EH (cell line): ENCODE measurements at regions not wholly inside any gene's neighbourhood (a gene's known extent, or its start where the extent isn't known, plus 50 kb on each side); places are given as distances from the start of the nearest gene placed in this dataset.

Source experiments
- DNase-seq: peaks from one replicate; pipeline ENCODE4 v3.0.0-alpha.2; 2015; ENCODE audit warnings: low read depth

GRCh38 chr16:62652441-62653120 lies 616.3 kb upstream of the CDH8 start:
- no peak for DNase-seq

DNA sequence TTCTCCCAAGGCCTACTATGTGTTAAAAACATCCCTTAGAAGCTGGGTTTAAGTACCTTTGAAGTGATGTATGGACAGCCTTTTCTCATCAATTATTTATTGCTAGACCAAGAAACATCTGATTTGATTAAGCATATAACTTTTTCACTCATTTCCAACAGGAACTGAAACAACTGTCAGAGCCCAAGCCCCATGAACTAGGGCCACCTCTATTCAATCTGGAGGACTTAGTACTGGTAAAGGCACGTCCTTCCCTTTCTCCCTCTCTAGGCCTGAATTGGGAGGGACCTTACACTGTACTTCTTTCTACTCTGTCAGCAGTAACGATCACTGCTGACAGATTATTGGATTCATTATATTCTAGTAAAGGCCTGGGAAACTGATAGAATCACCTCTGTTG lies 612.0 kb upstream of the CDH8 start:
- no peak for DNase-seq

DNA sequence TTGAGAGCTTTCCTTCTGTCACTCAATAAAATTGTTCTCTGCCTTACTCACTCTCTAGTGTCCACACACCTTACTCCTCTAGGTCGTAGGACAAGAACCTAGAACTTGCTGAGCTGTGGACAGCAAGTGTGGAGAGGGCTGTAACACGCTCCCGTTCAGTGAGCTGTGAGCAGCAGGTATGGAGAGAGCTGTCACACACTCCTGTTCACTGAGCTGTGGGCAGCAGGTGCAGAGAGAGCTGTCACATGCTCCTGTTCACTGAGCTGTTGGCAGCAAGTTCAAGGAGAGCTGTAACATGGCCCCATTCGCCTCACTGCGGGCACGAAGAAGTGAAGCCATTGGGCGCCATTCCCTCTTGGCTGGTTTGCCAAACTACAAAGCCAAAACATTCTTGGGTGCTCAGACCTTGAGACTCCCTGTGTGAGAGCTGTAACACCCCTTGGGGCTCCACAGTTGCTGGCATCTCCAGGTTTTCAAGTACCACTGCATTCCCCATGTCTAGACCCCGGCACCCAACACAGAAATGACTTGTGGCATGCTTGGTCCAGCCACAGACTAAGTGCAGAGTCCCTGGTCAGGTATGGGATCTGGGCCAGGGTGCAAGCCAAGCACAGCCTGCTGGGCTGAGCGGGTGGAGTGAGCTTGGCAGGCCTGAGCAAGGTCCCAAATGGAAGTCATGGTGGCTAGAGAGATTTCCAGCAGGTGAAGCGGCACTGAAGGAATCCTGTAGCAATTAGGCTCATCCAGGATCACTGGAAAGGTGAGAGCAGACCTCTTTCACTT lies 608.0 kb upstream of the CDH8 start:
- no peak for DNase-seq

GRCh38 chr16:62642677-62643076 lies 606.4 kb upstream of the CDH8 start:
- no peak for DNase-seq

DNA sequence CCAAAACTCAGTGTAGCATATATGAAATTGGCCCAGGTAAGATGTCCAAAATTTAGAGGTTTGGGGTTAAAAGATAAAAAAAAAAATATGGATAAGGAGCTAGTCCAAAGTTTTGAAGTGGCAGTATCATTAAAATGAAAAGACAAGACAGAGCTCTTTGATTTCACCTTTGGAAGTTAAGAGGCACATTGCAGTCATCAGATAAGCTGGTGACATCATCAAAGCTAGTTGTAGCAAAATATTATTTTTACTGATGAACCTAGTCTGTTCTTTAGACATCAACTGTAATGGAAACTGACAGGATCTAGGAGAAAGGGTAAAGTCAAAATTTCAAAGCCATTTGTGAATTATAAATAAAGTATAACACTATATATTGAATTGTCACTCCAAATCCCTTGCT lies 603.7 kb upstream of the CDH8 start:
- no peak for DNase-seq

GRCh38 chr16:62638964-62639870 lies 603.0 kb upstream of the CDH8 start:
- DNase-seq, result no peak

GRCh38 chr16:62638324-62638911 lies 602.2 kb upstream of the CDH8 start:
- DNase-seq, result no peak

- no peak for DNase-seq
Observed at GRCh38 chr16:62625326-62625725, 589.1 kb upstream of the CDH8 start.

DNA sequence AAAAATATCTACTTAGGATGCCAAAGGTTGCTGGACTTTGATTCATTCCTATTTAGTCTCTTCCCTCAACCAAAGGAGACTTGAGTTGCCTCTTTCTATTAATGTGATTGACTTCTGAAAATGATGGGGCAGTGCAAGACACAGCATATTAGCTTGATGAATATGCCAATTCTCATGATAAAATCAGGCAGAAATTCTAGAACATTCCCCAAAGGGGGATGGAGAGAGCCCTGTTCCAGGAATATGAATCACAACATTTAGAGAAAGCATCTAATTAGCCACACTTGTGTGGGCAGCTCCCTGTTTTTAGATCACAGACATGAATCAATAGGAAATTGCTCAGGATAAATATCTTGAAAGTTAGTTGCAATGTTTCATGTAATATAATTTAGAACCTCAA lies 584.0 kb upstream of the CDH8 start:
- no peak for DNase-seq

DNA sequence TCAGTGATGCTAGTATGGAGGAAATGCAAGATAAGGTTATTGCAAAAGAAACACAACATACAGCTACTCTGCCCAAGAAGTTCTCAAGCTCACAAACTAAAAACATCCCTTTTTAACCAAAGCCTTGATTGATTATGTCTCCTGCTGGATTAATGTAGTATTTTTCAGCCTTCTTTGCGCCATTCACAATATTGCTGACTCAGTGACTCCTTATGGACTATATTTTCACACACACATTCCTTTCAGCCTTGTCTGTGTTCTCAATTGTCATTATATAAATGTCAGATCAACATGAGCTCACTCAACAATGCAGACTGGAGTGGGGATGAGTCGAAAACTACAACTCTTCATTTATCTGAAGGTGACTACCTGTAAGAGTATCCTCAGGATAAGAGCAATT lies 579.3 kb upstream of the CDH8 start:
- DNase-seq, result no peak

DNA sequence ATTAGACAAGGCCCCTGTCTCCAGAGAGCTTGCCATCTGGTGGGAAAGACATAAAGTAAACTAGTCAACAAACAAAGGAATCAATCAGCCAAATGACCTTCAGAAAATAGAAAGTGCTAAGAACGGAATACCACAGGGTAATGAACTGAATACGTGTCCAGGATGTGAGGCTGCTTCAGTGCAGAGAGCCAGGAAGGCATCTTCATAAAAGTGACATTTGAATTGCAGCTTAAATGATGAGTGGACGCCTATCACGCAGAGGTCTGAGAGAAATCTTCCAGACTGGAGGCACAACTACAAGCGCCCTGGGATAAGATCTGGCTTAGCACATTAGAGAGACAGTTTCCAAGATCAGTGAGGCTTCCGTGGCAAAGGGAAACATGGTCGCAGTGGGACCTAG lies 574.1 kb upstream of the CDH8 start:
- no peak for DNase-seq

DNA sequence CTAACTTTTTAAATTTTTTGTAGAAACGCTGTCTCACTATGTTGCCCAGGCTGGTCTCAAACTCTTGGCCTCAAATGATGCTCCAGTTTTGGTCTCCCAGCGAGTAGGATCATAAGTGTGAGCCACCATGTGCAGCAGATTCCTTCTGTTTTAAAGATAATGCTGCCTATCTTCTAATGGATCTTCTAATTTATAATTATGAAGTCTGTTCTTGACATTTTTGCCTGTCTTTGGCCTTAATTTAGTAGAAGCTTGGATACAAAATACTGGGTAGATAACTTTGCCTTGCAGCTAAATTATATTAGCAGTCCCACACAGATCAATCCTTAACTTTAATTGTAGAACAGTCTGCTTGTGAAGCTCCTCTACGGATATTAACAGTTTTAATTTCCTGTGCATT lies 566.6 kb upstream of the CDH8 start:
- no peak for DNase-seq

GRCh38 chr16:62597875-62598274 lies 561.6 kb upstream of the CDH8 start:
- no peak for DNase-seq

DNA sequence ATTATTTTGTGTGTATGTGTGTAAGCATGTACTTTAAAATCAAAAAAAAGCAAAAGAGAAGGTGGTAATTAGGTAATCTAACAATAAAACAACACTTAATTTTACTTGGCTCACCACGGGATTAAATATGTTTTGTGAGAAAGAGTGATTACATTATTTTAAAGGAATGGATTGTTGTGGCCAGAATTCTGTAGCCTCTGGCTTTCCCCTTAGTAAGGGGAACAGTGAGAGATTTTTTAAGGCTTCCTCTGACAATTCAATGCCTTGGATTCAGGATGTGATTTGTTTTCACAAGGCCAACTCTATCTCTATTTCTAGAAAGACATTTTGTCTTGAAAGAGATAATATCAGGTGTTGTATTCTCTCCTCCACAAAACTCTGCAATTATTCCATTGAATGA lies 560.3 kb upstream of the CDH8 start:
- no peak for DNase-seq

DNA sequence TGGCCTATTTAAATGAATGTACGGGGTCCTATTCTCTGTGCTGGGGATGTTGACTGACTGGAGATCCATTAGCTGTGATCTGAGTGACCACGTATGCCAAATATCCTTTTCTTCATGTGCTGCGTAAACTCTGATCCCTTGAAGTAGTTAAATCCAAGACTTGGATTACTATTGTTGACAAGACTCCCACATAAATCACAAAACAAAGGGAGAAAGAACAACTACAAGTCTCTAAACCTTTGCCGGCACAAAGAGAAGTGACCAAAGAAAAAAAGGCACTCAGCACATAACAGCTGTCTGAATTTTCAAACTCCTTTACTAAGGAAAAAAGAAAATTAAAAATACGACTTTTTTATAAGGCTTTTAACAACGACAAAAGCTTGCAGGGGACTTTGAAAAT lies 559.9 kb upstream of the CDH8 start:
- no peak for DNase-seq

DNA sequence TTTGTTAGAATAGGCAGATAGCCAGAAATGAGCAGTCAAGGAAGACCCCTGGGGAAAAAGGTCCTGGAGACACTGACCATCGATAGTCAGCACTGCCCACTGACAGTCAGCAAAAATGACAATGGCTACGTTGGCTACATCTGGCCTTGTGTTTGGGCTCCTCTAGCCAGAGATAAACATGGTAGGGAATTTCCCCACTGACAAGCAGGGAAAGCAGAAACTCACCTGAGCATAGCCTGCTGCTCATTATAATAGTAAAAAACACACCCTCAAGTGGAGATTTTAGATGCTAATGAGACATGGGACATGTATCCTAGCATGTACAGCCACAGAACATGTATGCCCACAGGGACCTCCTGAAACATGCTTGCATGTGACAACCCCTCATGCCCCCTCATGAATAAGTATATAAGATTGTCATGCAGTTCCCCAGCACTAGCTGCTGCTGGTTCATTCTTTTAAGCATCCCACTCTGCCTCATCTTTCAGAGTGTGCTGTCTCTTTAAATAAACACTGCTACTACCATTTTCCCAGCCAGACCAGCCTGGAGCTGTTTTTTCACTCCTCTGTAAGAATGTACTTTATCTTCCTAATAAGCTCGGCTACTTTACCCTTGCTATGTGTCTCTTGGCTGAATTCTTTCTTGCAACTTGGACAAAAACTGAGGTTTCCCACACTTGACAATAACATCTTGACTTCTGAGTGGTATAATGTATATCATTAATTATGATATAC lies 550.1 kb upstream of the CDH8 start:
- DNase-seq, result no peak

- no peak for DNase-seq
Observed at GRCh38 chr16:62585041-62585545, 548.9 kb upstream of the CDH8 start.

GRCh38 chr16:62583414-62583813 lies 547.2 kb upstream of the CDH8 start:
- DNase-seq, result no peak

DNA sequence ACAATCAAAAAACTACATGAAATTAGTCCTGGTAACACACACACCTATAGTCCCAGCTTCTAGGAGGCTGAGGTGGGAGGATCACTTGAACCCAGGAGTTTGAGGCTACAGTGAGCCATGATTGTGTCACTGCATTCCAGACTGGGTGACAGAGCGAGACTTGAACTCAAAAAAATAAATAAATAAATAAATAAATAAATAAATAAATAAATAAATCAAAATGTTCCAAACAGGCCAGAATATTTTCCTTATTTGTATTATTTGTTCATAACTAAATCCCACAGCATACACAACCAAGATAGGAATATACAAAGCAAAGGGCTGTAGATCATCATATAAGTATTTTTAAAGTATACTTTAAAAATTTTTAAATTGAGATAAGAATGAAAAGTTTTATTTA lies 537.2 kb upstream of the CDH8 start:
- DNase-seq, result no peak

DNA sequence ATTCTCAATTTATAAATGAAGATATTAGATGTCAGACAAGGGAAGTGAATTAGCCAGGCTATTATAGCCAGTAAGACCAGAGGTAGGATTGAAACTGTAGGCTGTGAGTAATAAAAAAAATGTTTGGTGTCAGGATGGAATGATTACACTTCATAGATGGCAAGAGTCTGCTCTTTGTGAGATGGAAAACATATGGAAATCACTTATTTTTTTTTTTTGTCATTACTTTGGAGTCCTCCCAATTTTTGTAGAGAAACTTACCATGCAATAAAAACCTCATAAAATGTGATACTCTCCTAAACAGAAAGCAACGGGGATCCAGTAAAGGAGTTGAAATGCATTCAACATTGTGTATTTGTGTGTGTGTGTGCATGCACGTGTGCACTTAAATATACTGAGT lies 532.7 kb upstream of the CDH8 start:
- no peak for DNase-seq

DNA sequence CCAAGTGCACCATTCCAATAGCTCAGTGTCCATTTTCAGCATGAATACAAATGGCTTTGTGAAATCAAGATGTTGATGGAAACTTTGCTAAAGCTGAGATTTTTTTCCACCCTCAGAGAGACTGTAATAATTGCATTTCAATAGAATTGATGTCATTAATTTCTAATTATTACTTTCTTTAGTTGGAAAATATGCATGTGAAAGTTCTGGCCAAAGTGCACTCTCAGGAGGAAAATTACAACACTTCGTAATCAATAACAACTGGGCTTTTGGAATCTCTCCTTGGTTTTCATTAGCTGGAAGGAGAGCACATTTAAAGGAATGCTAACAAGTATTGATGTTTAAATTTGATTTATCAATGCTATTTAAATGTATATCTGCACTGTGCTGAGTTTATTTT lies 529.5 kb upstream of the CDH8 start:
- no peak for DNase-seq

GRCh38 chr16:62564291-62564690 lies 528.1 kb upstream of the CDH8 start:
- no peak for DNase-seq
